SH-SY5Y (cell line): ENCODE measurements at regions not wholly inside any gene's neighbourhood (a gene's known extent, or its start where the extent isn't known, plus 50 kb on each side); places are given as distances from the start of the nearest gene placed in this dataset.

Experiments
- GATA2 ChIP-seq: IDR thresholded peaks from 2 replicates; pipeline ENCODE4 v1.6.1; 2011; ENCODE audit warnings: mild to moderate bottlenecking, low read depth, low read length
- GATA3 ChIP-seq: IDR thresholded peaks from 2 replicates; pipeline ENCODE4 v1.6.1; 2011; ENCODE audit warnings: low read depth, mild to moderate bottlenecking, low read length, moderate library complexity

GRCh38 chr4:97073194-97073593 lies 1070.1 kb downstream of the STPG2 start:
- TF ChIP-seq GATA3 (no peak), GATA2 (no peak)

DNA sequence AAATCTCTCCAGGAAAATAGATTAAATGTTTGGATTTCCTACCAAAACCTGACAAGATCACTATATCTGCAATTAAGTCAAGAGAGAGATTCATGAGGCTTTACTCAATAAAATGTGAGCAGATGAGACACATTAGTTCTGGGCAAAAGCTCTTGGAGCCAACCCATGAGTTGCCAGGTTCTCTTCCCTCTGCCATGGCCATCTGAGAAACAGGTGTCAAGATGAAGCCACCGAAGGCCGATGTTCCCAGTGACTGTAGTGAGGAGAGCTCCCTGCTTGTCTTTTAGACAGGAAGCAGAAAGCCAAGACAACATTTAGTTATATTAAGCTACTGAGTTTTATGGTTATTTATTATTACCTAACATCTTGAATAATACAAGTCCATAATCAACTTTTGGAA lies 1068.7 kb downstream of the STPG2 start:
- TF ChIP-seq GATA3 (no peak), GATA2 (no peak)

GRCh38 chr4:97081951-97082350 lies 1061.3 kb downstream of the STPG2 start:
- TF ChIP-seq GATA3 (no peak), GATA2 (no peak)

- TF ChIP-seq GATA2 = no peak
- no peak for TF ChIP-seq GATA3
Measured at GRCh38 chr4:97103252-97103651, 1040.0 kb downstream of the STPG2 start.

- no peak for TF ChIP-seq GATA2
- TF ChIP-seq GATA3 = no peak
Measured at GRCh38 chr4:97104006-97104405, 1039.3 kb downstream of the STPG2 start.

DNA sequence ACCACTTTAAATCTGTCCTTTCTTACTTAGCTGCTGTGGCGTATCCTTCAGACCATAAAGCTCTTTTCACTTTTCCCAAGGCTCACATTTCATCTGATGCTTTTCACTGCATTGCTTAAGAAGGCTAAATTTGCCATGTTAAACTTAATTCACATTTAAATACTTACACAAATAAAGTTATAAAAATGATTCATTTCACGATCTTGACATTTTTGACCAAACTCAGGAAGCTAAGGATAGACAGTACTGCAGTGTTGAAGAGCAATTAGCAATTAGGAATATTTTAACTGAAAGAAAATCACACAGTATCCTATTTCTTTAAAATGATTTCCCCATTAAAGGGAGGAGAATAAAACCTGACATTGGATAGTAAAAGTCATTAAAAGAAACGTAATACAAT lies 1038.6 kb downstream of the STPG2 start:
- TF ChIP-seq GATA3 = no peak

DNA sequence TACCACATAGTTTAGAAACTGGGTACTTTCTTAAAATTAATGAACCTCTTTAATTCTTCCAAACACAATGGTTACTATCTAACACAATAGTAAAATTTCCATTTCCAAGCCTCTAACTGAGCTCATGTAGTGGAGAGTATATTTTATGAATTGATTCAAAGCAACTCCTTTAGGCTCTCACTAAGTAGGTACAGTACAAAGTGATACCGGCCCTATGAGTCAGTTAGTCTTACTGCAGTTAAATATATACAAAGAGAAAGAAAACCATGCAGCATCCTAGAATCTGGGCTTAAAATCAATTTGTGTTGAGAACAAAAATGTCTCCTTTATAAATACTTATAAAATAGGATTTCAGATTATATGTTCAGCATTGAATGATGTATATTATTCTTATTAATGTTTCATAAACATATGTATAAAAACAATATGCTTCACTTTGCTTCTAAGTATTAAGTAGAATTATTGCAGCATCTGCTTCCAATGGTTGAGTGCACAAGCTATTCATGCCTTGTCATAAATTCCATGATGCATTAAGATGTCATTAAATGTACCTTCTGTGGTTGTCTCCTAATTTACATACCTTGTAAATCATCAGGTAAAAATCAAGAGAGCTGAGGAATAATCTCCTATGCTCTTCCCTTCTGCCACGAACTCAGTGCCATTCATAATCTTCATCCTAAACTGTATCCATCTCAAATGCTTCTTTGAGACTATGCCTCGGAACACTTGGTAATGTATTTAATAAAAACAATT lies 1037.8 kb downstream of the STPG2 start:
- TF ChIP-seq GATA3 (no peak), GATA2 (no peak)

- TF ChIP-seq GATA2 = no peak
- no peak for TF ChIP-seq GATA3
Measured at GRCh38 chr4:97106161-97106560, 1037.1 kb downstream of the STPG2 start.

DNA sequence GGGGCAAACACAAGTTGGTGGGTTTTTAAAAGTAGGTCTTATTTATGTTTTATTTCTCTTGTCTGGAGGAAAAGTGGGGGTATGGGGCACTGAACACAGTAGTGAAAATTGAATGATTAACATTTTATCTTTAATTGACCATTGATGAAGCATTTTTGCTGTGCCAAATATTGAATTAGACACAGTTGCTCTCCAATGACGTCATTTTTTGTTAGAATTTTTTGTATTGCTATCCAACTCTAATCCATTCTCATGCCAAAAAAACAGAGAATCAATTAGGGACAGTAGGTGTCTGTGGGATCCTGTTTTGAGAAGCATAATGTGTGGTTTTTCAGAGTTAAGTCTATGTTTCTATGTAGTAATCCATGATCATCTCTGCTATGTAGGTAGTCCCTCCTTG lies 1032.8 kb downstream of the STPG2 start:
- no peak for TF ChIP-seq GATA2
- no peak for TF ChIP-seq GATA3

DNA sequence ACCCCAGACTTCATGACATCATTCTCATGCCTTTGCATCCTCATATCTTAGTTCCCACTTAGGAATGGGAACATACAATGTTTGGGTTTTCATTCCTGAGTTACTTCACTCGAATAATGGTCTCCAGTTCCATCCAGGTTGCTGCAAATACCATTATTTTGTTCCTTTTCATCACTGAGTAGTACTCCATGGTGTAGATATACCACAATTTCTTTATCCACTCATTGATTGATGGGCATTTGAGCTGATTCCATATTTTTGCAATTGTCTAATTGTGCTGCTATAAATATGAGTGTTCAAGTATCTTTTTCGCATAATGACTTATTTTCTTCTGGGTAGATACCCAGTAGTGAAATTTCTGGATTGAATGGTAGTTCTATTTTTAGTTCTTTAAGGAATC lies 1026.8 kb downstream of the STPG2 start:
- TF ChIP-seq GATA2 (no peak), GATA3 (no peak)

DNA sequence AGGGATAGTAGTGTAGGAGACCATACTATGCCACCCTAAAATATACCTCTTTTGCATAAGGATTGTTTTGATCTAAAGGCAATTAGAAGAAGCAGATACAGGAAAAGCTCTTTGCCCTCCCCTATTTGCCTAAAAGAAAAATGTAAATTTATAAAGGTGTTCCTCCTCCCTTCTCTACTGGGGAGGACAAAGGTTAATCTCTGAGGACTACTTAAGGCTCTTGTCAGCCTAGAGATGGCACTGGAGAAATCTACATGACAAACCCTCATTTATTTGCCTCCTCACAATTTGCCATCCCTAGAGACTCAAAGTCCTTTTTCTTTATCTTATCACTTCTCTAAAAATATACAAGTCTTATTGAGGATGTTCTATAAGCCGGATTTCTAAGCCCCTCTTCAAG lies 1021.8 kb downstream of the STPG2 start:
- TF ChIP-seq GATA3 (no peak), GATA2 (no peak)

DNA sequence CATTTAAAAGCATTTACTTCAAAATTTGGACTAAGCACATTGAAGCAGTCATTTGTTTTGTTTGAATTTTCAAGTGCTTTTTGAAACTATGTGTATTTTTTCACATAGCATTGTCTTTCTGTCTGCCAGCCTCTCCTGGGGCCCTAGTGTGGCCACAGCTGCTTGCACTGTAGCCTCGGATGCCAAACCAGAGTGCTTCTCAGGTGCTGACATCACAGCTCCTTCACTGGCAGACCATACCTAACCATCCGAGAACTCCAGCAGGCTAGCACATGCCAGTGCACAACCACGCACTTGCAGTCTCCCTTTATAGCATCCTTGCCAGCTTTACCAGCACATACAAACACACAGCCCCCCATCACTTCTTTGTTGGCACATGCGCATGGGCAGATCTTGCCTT lies 1019.7 kb downstream of the STPG2 start:
- TF ChIP-seq GATA2 (no peak), GATA3 (no peak)

DNA sequence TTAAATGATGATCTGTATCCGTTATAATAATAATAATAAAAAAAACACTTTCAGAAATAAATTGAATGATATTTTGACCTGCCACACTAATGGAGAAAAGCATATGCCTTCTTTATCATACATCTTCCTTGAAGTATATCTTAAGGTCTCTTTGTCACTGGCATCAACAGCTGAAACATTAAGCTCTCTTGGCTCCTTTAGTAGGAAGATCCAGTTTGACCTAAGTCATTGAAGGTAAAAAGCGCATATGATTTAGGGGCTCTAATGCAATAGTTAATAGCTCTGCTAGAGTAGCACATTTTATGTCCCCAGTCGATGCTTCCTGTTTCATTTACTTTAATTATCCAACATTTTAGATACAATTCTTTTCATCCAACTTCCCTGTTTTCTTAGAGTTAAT lies 1010.8 kb downstream of the STPG2 start:
- TF ChIP-seq GATA3 = no peak
- TF ChIP-seq GATA2 = no peak

GRCh38 chr4:97134456-97134855 lies 1008.8 kb downstream of the STPG2 start:
- TF ChIP-seq GATA3 (no peak), GATA2 (no peak)

DNA sequence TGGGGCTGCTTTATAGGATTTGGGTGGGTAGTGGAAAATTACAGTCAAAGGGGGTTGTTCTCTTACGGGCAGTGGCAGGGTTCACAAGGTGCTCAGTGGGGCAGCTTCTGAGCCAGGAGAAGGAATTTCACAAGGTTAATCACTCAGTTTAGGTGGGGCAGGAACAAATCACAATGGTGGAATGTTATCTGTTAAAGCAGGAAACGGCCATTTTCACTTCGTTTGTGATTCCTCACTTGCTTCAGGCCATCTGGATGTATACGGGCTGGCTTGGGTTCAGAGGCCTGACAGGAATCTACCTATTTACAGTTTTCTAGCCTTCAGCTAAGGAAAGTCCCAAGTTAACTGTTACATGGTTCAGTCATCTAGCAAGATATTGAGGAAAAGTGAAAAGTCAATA lies 1003.5 kb downstream of the STPG2 start:
- TF ChIP-seq GATA3 (no peak), GATA2 (no peak)

GRCh38 chr4:97140545-97140944 lies 1002.7 kb downstream of the STPG2 start:
- TF ChIP-seq GATA3 (no peak), GATA2 (no peak)

GRCh38 chr4:97142410-97142809 lies 1000.9 kb downstream of the STPG2 start:
- TF ChIP-seq GATA2 (no peak), GATA3 (no peak)
